ENCODE measurements at regions not wholly inside any gene's neighbourhood (a gene's known extent, or its start where the extent isn't known, plus 50 kb on each side); places are given as distances from the start of the nearest gene placed in this dataset.

GRCh38 chr18:29962579-29962978 lies 1080.0 kb downstream of the DSC3 start:
- Histone ChIP-seq H3K9ac (ENCODE audit: control insufficient read depth, insufficient read depth, low read length) (no peak overlapping the region), H3K27ac (ENCODE audit: control insufficient read depth, insufficient read depth) (no peak overlapping the region), H3K4me1 (ENCODE audit: control insufficient read depth, insufficient read depth, low read length) (no peaks in the 10 kb centered on the region), H3K27me3 (replicated peaks in 1 of 2; ENCODE audit: control insufficient read depth in 2 of 2, insufficient read depth in 2 of 2, low read length in 1 of 2) (no peaks in the 10 kb centered on the region), H3K79me2 (ENCODE audit: control insufficient read depth, insufficient read depth, low read length) (no peaks in the 10 kb centered on the region), H4K20me1 (ENCODE audit: control insufficient read depth, insufficient read depth) (no peaks in the 10 kb centered on the region), H2AFZ (ENCODE audit: control insufficient read depth, low read depth, low read length) (no peak overlapping the region), H3K4me3 (no peak overlapping the region), H3K4me2 (ENCODE audit: control insufficient read depth, insufficient read depth) (no peak overlapping the region), H3K36me3 (ENCODE audit: control insufficient read depth in 2 of 2, insufficient read depth in 2 of 2, low read length in 1 of 2) (no peaks in the 10 kb centered on the region), H3K9me3 (replicated peaks; ENCODE audit: control insufficient read depth, insufficient read depth, low read length) (no peaks in the 10 kb centered on the region)
- 19% methylated on average over 3 of the region's 3 CpGs for WGBS (ENCODE audit: insufficient coverage, insufficient replicate concordance, low lambda C conversion rate, missing lambda C conversion rate)
- BruUV-seq (replicated peaks): no TSS peak
- intact Hi-C loops (cut with micrococcal nuclease; ENCODE audit: unreplicated experiment) (no loop called here), in situ Hi-C loops (cut with MboI) (no loop called here)
- DNase-seq (ENCODE audit: low read depth, low spot score): no peak
- RAD21 ChIA-PET (ENCODE audit: unreplicated experiment): no interaction called here
- POLR2A ChIA-PET: no interaction called here
- SMC1A ChIA-PET (ENCODE audit: uncharacterized antibody, unreplicated experiment): no interaction called here
- CTCF ChIA-PET: no interaction called here
- no peak for ATAC-seq
- no peak for TF ChIP-seq CREB1 (IDR thresholded peaks at IDR 0.05; ENCODE audit: low read depth)
- no peak for FAIRE-seq

GRCh38 chr18:29960539-29960938 lies 1082.0 kb downstream of the DSC3 start:
- ChIA-PET SMC1A (ENCODE audit: uncharacterized antibody, unreplicated experiment) (no interaction called here), RAD21 (ENCODE audit: unreplicated experiment) (no interaction called here), POLR2A (no interaction called here), CTCF (no interaction called here)
- no peak overlapping the region for H3K27ac ChIP-seq (ENCODE audit: control insufficient read depth, insufficient read depth)
- H4K20me1 ChIP-seq (ENCODE audit: control insufficient read depth, insufficient read depth): no peaks in the 10 kb centered on the region
- FAIRE-seq: no peak
- BruUV-seq (replicated peaks): no TSS peak
- H3K4me3 ChIP-seq: no peak overlapping the region
- TF ChIP-seq EP300 (IDR thresholded peaks at IDR 0.05; ENCODE audit: borderline replicate concordance in 1 of 2, control insufficient read depth in 1 of 2, low read depth in 2 of 2, low read length in 2 of 2) (no peak), MTA2 (IDR thresholded peaks at IDR 0.05; ENCODE audit: low read depth) (no peak), MEF2A (IDR thresholded peaks at IDR 0.05; ENCODE audit: insufficient read depth, low read depth, low read length) (no peak), E4F1 (IDR thresholded peaks at IDR 0.05; ENCODE audit: borderline replicate concordance, partially characterized antibody) (no peak), KAT2A (conservative IDR thresholded peaks at IDR 0.05; ENCODE audit: control insufficient read depth, low read depth, low read length) (no peak), HDAC2 (IDR thresholded peaks at IDR 0.05) (no peak), RAD51 (IDR thresholded peaks at IDR 0.05) (no peak), ZBED1 (IDR thresholded peaks at IDR 0.05; ENCODE audit: borderline replicate concordance) (no peak), POU2F2 (IDR thresholded peaks at IDR 0.05; ENCODE audit: borderline replicate concordance, low read depth, low read length) (no peak), EED (IDR thresholded peaks at IDR 0.05; ENCODE audit: low read depth) (no peak)
- TF ChIP-seq, protein P1, sequence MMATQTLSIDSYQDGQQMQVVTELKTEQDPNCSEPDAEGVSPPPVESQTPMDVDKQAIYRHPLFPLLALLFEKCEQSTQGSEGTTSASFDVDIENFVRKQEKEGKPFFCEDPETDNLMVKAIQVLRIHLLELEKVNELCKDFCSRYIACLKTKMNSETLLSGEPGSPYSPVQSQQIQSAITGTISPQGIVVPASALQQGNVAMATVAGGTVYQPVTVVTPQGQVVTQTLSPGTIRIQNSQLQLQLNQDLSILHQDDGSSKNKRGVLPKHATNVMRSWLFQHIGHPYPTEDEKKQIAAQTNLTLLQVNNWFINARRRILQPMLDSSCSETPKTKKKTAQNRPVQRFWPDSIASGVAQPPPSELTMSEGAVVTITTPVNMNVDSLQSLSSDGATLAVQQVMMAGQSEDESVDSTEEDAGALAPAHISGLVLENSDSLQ (IDR thresholded peaks at IDR 0.05): no peak
- DNase-seq (ENCODE audit: low read depth, low spot score): no peak
- in situ Hi-C loops (cut with MboI) (no loop called here), intact Hi-C loops (cut with micrococcal nuclease; ENCODE audit: unreplicated experiment) (no loop called here)
- no peak overlapping the region for H3K4me2 ChIP-seq (ENCODE audit: control insufficient read depth, insufficient read depth)
- no peak for ATAC-seq
- no peak overlapping the region for H3K9ac ChIP-seq (ENCODE audit: control insufficient read depth, insufficient read depth, low read length)
- no peaks in the 10 kb centered on the region for H3K27me3 ChIP-seq (replicated peaks in 1 of 2; ENCODE audit: control insufficient read depth in 2 of 2, insufficient read depth in 2 of 2, low read length in 1 of 2)
- no peaks in the 10 kb centered on the region for H3K36me3 ChIP-seq (ENCODE audit: control insufficient read depth in 2 of 2, insufficient read depth in 2 of 2, low read length in 1 of 2)
- H3K4me1 ChIP-seq (ENCODE audit: control insufficient read depth, insufficient read depth, low read length): no peaks in the 10 kb centered on the region
- H2AFZ ChIP-seq (ENCODE audit: control insufficient read depth, low read depth, low read length): no peak overlapping the region
- no peaks in the 10 kb centered on the region for H3K79me2 ChIP-seq (ENCODE audit: control insufficient read depth, insufficient read depth, low read length)
- H3K9me3 ChIP-seq (replicated peaks; ENCODE audit: control insufficient read depth, insufficient read depth, low read length): no peaks in the 10 kb centered on the region
